MM.1S (cell line): ENCODE measurements at regions not wholly inside any gene's neighbourhood (a gene's known extent, or its start where the extent isn't known, plus 50 kb on each side); places are given as distances from the start of the nearest gene placed in this dataset.

Source experiments
- EZH2 ChIP-seq: fragments of 300-600 bp; sonication (generic); optimal IDR thresholded peaks from 2 replicates; pipeline ENCODE3; 2017; ENCODE audit warnings: low read depth, mild to moderate bottlenecking, antibody characterized with exemption, low read length, mixed read lengths
- TF ChIP-seq, protein P1 (sequence below): fragments of 300-600 bp; sonication (generic); IDR thresholded peaks from 2 replicates; pipeline ENCODE4 v1.5.1; 2016; ENCODE audit warnings: antibody characterized with exemption, low read length, mixed read lengths

GRCh38 chr2:215505044-215505786 is 69.3 kb upstream of the FN1 start:
- TF ChIP-seq, protein P1, sequence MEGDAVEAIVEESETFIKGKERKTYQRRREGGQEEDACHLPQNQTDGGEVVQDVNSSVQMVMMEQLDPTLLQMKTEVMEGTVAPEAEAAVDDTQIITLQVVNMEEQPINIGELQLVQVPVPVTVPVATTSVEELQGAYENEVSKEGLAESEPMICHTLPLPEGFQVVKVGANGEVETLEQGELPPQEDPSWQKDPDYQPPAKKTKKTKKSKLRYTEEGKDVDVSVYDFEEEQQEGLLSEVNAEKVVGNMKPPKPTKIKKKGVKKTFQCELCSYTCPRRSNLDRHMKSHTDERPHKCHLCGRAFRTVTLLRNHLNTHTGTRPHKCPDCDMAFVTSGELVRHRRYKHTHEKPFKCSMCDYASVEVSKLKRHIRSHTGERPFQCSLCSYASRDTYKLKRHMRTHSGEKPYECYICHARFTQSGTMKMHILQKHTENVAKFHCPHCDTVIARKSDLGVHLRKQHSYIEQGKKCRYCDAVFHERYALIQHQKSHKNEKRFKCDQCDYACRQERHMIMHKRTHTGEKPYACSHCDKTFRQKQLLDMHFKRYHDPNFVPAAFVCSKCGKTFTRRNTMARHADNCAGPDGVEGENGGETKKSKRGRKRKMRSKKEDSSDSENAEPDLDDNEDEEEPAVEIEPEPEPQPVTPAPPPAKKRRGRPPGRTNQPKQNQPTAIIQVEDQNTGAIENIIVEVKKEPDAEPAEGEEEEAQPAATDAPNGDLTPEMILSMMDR: no peak
- no peak for TF ChIP-seq EZH2
